RKO (cell line): ENCODE measurements at regions not wholly inside any gene's neighbourhood (a gene's known extent, or its start where the extent isn't known, plus 50 kb on each side); places are given as distances from the start of the nearest gene placed in this dataset.
"Not testable (repeated sequence)": the region's sequence is repeated elsewhere in the genome, so short reads cannot be mapped to it uniquely, and the experiment has no call there.

ENCODE experiments used
- DNase-seq: peaks from one replicate; pipeline ENCODE4 v3.0.0-alpha.2; 2016; ENCODE audit warnings: low spot score

DNA sequence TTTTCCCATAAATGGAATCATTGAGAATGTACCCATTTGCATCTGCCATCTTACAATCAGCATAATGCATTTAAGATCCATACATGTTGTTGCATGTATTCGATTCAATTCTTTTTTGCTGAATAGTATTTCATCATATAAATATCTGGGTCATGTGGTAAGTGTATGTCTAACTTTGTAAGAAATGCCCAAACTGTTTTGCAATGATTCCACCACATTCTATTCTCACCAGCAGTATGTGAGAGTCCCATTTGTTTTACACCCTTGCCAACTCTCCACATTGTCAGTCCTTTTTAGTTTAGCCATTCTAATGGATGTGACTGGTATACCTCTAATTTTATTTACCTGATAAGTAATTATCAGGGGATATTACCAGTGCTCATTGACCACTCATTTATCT is 115.8 kb upstream of the PBX1 start:
- DNase-seq, result no peak

DNA sequence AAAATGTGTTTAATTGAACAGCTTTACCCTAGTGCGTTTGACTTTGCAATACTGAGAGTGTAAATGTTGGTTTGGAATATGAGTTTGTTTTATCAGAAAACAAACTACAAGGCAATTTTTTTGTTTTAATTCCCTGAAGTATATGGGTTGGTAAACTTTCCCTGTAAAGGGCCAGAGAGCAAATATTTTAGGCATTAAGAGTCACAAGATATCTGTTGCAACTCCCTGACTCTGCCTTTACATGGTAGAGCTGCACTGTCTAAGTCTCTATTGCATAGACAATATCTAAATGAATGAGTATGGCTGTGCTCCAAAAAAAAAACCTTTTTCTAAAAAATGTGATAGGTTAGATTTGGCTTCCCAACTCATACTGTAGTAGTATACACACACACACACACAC is 115.1 kb upstream of the PBX1 start:
- DNase-seq, result no peak

DNA sequence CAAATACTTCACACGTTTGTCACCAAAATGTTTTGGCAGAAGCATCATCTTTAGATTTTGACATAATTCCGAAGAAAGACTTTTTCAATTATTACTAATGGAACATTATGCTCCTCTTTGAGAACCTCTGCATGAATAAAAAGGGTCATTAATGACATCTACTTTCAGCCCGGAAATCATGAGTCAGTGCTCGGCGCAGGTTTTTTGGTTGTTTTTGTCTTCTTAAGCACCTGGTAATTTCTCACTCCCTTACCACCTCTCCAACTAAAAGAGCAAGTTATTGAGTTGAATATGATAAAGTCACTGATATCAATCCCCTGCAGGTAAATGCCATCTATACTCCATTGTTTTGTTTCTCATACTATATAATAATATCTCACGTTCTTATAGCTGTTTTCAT is 113.0 kb upstream of the PBX1 start:
- no peak for DNase-seq

DNA sequence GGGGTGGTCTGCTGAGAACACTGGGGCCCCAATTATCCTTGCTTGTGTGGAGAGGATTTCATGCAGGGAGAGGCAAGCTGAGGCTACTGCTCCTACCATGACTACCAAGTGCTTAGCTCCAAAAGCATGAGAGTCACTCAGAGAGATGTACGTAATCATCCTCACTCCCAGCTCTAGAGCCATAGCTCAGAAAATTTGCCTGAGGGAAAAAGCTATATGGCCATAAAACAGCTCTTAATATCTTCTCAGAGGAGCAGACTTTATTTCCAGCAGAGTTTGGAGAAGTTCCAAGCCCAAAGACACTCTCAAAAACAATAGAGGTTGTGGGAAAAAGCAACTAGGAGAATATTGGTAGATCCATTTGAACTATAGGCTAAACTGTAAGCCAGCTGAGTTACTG is 106.4 kb upstream of the PBX1 start:
- DNase-seq, result no peak

DNA sequence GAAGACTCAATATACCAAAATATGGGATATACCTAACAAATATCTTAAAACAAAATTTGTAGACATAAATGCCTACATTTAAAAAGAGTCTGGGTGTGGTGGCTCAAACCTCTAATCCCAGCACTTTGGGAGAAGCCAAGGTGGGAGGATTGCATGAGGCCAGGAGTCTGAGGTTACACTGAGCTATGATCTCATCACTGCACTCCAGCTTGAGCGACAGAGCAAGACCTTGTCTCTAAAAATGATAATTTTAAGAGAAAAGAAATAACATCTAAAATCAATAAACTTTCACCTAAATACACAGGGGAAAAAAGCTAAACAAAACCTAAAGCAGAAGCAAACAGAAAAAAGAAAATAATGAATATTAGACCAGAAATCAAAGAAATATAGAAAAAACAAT is 102.7 kb upstream of the PBX1 start:
- no peak for DNase-seq

DNA sequence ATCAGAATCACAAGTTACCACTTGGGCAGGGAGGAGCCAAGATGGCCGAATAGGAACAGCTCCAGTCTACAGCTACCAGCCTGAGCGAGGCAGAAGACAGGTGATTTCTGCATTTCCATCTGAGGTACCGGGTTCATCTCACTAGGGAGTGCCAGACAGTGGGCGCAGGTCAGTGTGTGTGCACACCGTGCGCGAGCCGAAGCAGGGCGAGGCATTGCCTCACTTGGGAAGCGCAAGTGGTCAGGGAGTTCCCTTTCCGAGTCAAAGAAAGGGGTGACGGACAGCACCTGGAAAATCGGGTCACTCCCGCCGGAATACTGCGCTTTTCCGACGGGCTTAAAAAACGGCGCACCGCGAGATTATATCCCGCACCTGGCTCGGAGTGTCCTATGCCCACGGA is 99.8 kb upstream of the PBX1 start:
- DNase-seq, result not testable (repeated sequence)

DNA sequence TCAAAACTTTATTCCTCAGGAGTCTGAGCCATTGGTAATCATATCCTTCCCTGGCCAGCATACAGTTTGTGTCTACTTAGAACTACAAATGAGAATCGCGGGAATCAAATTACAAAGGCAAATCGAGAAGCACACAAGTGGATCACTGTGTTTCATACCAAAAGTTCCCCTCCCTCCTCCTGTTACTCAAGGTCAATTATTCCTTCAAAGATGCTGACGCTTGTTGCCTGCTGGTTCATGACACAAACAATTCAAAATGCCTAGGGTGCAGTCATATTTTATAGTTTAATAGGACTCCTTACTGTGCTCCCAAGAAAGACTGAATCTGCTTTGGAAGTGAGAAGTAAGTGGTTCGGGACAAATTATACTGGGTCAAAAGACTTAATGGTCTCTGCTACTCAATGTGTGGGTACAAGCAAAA is 93.0 kb upstream of the PBX1 start:
- DNase-seq, result no peak

DNA sequence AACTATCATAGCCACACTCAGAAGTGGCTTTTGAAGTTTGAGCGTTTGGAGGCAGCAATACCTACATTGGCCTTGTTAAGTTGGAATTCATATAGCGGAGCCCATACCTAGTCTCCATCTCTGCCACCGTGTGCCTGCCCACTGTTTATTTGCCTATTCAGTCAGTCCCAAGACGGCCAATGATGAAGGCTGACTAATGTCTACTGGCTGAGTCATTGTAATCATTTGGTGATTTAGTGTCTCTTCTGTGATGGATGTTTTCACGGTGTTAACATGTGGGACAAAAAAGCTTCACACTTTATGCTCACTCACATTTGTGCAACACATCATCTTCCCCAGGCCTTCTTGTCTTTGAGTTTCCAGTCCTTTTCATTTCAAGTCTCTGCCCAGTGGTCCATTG is 92.6 kb upstream of the PBX1 start:
- DNase-seq, result peak; percentile 19

DNA sequence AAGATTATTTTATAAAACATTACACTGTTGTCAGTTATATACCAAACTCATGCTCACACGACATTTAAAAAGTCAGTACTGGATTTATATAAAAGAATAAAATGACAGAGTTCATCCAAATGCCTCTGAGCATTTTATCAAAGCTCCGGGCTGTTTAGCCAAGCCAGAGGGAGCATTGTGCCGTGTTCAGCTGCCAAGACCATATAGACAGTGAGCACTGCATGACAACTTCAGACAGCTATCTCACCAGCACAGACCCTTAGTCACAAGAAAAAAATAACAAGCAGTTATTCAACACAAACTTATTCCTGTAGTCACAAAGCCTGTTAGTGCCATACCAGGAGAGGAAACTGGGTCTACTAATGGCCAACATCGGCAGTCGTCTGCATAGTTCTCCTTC is 88.0 kb upstream of the PBX1 start:
- DNase-seq, result no peak

DNA sequence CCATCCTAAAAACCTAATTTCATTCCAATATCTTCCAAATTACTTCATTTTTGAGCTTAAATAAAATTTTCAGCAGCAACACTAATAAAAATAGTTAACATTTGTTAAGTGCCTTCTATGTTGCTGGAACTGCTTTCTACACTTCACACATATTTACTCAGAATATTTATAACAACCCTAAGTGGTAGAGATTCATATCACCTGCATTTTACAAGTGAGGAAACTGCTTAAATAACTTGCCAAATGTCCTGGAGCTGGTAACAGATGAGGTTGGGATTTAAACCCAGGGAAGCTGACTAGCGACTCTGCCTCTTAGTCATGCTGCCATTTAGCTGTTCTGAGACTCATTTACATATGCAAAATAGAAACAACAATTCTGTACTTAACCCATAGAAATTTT is 86.1 kb upstream of the PBX1 start:
- no peak for DNase-seq

DNA sequence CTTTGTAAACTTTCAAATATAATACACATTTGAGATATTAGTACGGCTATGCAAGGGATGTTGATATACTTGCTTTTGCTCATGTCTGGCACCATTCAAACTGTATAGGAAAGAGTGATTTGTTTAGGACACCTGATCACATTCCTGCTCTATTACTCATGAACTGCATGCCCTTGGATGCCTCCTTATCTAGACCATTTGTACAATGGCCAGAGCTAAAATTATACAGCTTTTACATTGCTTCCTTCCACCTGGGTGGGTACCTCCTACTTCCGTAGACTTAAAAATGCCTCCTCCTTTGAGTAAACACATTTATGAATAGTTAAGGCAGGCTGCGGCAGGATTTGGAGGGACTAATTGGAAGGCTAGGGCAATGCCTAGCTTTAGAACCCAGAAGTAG is 85.4 kb upstream of the PBX1 start:
- no peak for DNase-seq

DNA sequence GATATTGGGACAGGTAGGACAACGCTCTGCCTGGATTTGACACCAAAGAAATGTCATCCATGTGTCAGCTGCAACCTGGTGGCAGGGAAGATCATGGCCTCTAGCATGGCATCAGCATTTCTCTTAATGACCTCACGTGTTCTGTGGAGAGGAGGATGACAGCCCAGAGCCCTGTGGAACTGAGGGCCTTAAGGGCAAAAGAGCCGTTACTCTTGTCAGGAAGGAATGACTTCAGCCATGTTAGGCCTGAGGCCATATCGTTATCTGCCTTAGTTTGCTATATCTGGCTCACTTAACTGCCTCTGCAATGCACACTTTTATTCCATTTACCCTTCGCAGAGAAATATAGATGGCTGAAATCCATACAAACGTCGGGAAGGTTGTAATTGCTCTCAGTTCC is 83.2 kb upstream of the PBX1 start:
- no peak for DNase-seq

DNA sequence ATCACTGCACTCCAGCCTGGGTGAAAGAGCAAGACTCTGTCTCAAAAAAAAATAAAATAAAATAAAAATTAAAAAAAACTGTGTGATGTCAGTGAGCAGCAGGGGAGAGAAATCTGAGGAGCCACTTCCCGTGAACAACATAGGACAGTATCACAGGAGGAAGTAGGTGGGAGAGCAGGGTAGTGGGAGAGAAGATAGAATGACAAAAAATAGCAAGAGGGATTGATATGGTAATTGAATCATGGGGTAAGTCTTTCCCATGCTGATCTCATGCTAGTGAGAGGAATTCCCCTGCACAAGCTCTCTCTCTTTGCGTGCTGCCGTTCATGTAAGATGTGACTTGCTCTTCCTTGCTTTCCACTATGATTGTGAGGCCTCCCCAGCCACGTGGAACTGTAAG is 81.6 kb upstream of the PBX1 start:
- DNase-seq, result no peak

DNA sequence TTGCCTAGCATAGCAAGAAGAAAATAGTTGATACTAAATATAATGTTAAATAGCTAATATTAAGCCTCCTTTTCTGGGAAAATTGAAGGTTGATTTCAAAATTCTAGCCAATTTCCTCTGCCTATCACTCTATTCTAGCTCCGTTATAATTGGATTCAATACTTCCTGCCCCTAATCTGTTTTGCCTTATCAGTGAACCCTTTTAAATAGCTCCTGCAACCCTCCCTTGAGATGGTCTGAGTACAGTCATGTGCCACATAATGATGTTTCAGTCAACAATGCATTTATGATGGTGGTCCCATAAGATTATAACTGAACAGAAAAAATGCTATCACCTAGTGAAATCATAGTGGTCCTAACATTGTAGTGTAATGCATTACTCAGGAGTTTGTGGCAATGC is 79.7 kb upstream of the PBX1 start:
- no peak for DNase-seq

DNA sequence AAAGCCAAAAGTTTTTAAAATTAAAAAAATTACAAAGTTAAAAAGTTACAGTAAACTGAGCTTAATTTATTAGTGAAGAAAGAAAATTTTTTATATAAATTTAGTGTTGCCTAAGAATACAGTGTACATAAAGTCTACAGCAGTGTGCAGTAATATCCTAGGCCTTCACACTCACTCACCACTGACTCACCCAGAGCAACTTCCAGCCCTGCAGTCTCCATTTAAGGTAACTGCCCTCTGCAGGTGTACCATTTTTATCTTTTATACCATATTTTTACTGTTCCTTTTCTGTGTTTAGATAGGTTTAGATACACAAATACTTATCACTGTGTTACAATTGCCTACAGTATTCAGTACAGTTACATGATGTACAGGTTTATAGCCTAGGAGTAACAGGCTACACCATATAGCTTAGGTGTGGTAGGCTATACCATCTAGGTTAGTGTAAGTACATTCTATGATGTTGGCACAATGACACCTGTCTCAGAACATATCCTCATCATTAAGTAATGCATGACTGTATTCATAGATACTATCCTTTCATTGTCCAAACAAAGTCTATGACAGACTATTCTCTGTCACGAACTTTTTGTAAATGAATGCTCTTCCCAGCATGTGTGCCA is 78.6 kb upstream of the PBX1 start:
- DNase-seq, result no peak

DNA sequence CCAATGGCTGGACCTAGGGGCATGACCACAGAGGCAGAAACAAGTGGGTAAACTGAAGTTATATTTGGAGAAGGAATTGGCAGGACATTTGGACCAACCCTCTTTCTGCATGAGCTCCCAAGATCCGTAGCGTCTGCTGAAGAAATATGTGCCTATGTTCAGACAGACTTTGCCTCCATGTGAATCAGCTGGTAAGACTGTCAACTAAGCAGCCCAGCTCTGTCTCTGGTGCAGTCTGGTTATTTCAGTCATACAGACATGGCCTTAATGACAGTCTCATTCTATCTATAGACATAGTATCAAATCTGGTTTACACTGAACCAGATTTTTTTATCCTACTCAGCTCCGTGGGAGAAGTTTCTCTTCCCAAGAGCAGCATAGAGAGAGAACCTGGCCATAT is 63.1 kb upstream of the PBX1 start:
- DNase-seq, result no peak

DNA sequence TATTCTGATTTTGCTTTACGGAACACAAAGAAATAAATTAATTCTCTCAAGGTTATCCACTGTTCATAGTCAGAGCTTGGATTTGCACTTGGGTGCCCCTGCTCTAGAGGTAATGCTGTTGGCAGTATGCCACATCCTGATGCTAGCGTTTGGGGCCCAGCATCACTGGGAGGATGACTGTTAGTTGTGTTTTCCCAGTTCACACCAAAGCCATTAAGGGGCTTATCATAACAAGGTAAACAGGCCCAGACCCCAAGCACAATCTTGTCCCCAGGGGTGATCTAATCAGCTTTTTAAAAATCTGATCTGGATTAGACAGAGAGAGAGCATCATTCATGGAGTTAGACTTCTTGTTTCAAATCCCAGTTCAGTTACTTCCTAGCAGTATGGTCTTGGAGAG is 60.2 kb upstream of the PBX1 start:
- DNase-seq, result no peak

DNA sequence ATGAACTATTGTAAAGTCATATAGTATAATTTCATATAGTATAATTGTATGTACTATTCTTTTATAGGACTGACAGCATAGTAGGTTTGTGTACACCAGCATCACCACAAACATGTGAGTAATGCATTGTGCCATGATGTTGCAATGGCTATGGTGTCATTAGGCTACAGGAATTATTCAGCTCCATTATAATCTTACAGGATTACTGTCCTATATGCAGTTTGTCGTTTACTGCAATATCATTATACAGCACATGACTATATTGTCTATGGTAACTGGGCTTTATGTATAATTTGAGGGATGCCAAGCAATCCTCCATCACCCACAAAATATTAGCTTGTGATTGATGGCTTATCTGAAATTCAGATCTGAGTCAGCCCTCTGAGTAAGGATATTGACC is 54.2 kb upstream of the PBX1 start:
- DNase-seq, result no peak
